DOHH2 (cell line): ENCODE measurements at regions not wholly inside any gene's neighbourhood (a gene's known extent, or its start where the extent isn't known, plus 50 kb on each side); places are given as distances from the start of the nearest gene placed in this dataset.

Experiments
- H3F3A ChIP-seq: fragments of 200-600 bp; sonication (generic), shearing (Covaris generic); 2 replicates; pipeline ENCODE4 v1.6.0; 2016; ENCODE audit warnings: antibody characterized with exemption, mild to moderate bottlenecking; ENCODE audit not compliant: control insufficient read depth, insufficient read depth
- H3K27ac ChIP-seq: fragments of 200-600 bp; sonication (generic); 2 replicates; pipeline ENCODE4 v1.5.1; 2014; ENCODE audit warnings: low read depth, mild to moderate bottlenecking, low read length, moderate library complexity
- H3K27me3 ChIP-seq: fragments of 200-600 bp; sonication (generic); 2 replicates; pipeline ENCODE4 v1.6.1; 2014; ENCODE audit warnings: mild to moderate bottlenecking, low read length, mixed read lengths; ENCODE audit not compliant: control insufficient read depth
- H3K36me3 ChIP-seq: fragments of 200-600 bp; sonication (generic); 2 replicates; pipeline ENCODE4 v1.6.1; 2014; ENCODE audit warnings: mild to moderate bottlenecking, low read length, moderate library complexity, mixed read lengths; ENCODE audit not compliant: control insufficient read depth
- H3K4me1 ChIP-seq: fragments of 200-600 bp; sonication (generic); 2 replicates; pipeline ENCODE4 v1.6.1; 2014; ENCODE audit warnings: mild to moderate bottlenecking, low read length, mixed read lengths; ENCODE audit not compliant: control insufficient read depth
- H3K4me2 ChIP-seq: fragments of 200-600 bp; sonication (generic); 2 replicates; pipeline ENCODE4 v1.6.0; 2014; ENCODE audit warnings: mild to moderate bottlenecking, low read length, moderate library complexity
- H3K4me3 ChIP-seq: fragments of 200-600 bp; sonication (generic); 2 replicates; pipeline ENCODE4 v1.5.1; 2014; ENCODE audit warnings: mild to moderate bottlenecking, low read length, mixed read lengths
- H3K79me2 ChIP-seq: fragments of 200-600 bp; sonication (generic); 2 replicates; pipeline ENCODE4 v1.6.1; 2014; ENCODE audit warnings: mild to moderate bottlenecking, low read length, mixed read lengths; ENCODE audit not compliant: control insufficient read depth
- H3K9me2 ChIP-seq: fragments of 200-600 bp; sonication (generic); replicated peaks from 2 replicates; pipeline ENCODE4 v1.6.1; 2014; ENCODE audit warnings: mild to moderate bottlenecking, low read length, mixed read lengths; ENCODE audit not compliant: control insufficient read depth
- H3K9me3 ChIP-seq: fragments of 200-600 bp; sonication (generic); 2 replicates; pipeline ENCODE4 v1.6.1; 2014; ENCODE audit warnings: antibody characterized with exemption, low read length, mixed read lengths; ENCODE audit not compliant: control insufficient read depth, insufficient read depth
- H4K20me1 ChIP-seq: fragments of 200-600 bp; sonication (generic); 2 replicates; pipeline ENCODE4 v1.6.0; 2014; ENCODE audit warnings: low read depth, mild to moderate bottlenecking, antibody characterized with exemption, low read length, moderate library complexity; ENCODE audit not compliant: control insufficient read depth, insufficient read depth
- EZH2phosphoT487 ChIP-seq: fragments of 200-600 bp; sonication (generic); IDR thresholded peaks from 2 replicates; pipeline ENCODE4 v1.6.1; 2017; ENCODE audit warnings: borderline replicate concordance, mild to moderate bottlenecking, antibody characterized with exemption, low read length, moderate library complexity, mixed read lengths
- TF ChIP-seq, protein P1 (sequence below): fragments of 200-600 bp; sonication (generic); IDR thresholded peaks from one replicate; pipeline ENCODE4 v1.5.1; 2014; ENCODE audit warnings: antibody characterized with exemption, mild to moderate bottlenecking, low read depth, low read length; ENCODE audit not compliant: poor library complexity, severe bottlenecking

DNA sequence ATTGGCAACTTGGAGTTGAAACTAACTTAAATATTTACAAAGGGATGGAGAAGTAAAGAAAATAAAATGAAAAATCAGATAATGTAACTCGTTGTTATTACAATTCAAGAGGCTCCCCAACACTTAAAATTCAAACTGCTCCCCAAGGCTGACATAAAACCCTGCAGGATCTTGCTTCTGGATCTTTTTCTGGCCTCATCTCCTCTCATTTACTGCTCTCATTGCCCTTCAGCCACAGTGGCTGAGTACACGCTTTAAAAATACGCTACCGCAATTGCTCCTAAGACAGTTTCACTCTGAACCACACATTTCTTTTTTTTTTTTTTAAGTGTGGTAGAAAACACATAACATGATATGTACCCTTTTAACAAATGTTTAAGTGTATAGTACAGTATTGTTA lies 718.1 kb upstream of the ANO3 start:
- H4K20me1 ChIP-seq, result no peaks in the 10 kb centered on the region
- H3K4me2 ChIP-seq, result no peak overlapping the region
- no peak for TF ChIP-seq EZH2phosphoT487
- TF ChIP-seq, protein P1, sequence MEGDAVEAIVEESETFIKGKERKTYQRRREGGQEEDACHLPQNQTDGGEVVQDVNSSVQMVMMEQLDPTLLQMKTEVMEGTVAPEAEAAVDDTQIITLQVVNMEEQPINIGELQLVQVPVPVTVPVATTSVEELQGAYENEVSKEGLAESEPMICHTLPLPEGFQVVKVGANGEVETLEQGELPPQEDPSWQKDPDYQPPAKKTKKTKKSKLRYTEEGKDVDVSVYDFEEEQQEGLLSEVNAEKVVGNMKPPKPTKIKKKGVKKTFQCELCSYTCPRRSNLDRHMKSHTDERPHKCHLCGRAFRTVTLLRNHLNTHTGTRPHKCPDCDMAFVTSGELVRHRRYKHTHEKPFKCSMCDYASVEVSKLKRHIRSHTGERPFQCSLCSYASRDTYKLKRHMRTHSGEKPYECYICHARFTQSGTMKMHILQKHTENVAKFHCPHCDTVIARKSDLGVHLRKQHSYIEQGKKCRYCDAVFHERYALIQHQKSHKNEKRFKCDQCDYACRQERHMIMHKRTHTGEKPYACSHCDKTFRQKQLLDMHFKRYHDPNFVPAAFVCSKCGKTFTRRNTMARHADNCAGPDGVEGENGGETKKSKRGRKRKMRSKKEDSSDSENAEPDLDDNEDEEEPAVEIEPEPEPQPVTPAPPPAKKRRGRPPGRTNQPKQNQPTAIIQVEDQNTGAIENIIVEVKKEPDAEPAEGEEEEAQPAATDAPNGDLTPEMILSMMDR, result no peak
- no peaks in the 10 kb centered on the region for H3K4me1 ChIP-seq
- no peaks in the 10 kb centered on the region for H3K36me3 ChIP-seq
- no peaks in the 10 kb centered on the region for H3K27me3 ChIP-seq
- no peaks in the 10 kb centered on the region for H3K79me2 ChIP-seq
- no peak overlapping the region for H3K27ac ChIP-seq
- H3F3A ChIP-seq, result no peaks in the 10 kb centered on the region
- no peaks in the 10 kb centered on the region for H3K9me2 ChIP-seq
- H3K4me3 ChIP-seq, result no peak overlapping the region
- no peaks in the 10 kb centered on the region for H3K9me3 ChIP-seq

DNA sequence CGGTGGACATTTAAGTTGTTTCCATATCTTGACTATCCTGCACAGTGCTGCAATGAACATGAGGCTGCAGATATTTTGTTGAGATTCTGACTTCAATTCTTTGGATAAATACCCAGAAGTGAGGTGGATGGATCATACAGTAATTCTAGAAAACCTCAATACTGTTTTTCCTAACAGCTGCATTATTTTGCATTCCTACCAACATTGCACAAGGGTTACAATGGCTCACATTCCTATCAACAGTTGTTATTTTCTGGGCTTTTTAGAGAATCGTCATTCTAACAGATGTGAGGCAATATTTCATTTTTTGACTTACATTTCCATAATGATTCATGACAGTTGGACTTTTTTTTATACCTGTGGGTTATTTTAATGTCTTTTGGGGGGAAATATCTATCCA lies 716.9 kb upstream of the ANO3 start:
- Histone ChIP-seq H3F3A (no peaks in the 10 kb centered on the region), H3K27me3 (no peaks in the 10 kb centered on the region), H3K79me2 (no peaks in the 10 kb centered on the region), H4K20me1 (no peaks in the 10 kb centered on the region), H3K27ac (no peak overlapping the region), H3K36me3 (no peaks in the 10 kb centered on the region), H3K4me1 (no peaks in the 10 kb centered on the region), H3K9me3 (no peaks in the 10 kb centered on the region), H3K9me2 (no peaks in the 10 kb centered on the region), H3K4me3 (no peak overlapping the region), H3K4me2 (no peak overlapping the region)
- TF ChIP-seq, protein P1, result no peak
- no peak for TF ChIP-seq EZH2phosphoT487

DNA sequence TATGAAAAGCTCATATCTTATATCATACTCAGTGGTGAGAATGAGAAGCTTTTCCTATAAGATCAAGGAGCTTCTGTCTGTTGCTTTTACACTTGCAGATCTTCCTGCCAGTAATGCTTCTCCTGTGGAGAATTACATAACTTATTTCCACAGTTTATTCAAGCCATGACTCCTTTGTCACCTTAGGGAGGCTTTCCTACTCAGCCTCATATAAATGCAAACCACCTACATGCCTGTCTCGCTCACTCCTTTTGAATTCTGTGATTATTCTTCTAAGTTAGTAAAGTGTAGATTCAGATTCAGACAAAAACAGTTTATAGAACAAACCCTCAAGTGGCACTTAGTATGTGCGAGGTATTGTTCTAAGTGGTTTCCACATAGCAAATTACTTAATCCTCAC lies 716.1 kb upstream of the ANO3 start:
- Histone ChIP-seq H3K27me3 (no peaks in the 10 kb centered on the region), H3K4me1 (no peaks in the 10 kb centered on the region), H3K27ac (no peak overlapping the region), H3K9me2 (no peaks in the 10 kb centered on the region), H3K4me2 (no peak overlapping the region), H3K36me3 (no peaks in the 10 kb centered on the region), H4K20me1 (no peaks in the 10 kb centered on the region), H3F3A (no peaks in the 10 kb centered on the region), H3K79me2 (no peaks in the 10 kb centered on the region), H3K9me3 (no peaks in the 10 kb centered on the region), H3K4me3 (no peak overlapping the region)
- TF ChIP-seq EZH2phosphoT487, result no peak
- TF ChIP-seq, protein P1, result no peak

DNA sequence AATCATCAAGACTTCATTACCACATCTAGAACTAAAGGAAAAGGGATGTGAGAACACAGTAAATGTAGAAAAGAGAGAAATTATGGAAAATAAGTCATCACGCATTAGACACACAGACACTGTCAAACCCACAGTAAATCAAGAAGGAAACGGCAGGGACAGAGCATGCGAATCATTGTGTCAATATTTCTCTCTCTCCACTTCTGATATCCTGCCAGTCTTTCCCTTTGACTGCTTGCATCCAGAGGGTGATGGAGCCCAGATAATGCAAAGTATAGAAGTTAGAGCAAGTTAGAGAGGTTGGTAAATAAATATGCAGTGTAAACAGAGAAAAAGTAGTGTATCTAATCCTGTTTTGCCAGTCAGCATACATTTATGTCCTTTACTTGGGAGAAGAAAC lies 706.8 kb upstream of the ANO3 start:
- no peaks in the 10 kb centered on the region for H3F3A ChIP-seq
- no peak for TF ChIP-seq EZH2phosphoT487
- TF ChIP-seq, protein P1, result no peak
- H4K20me1 ChIP-seq, result no peaks in the 10 kb centered on the region
- no peak overlapping the region for H3K4me2 ChIP-seq
- H3K9me3 ChIP-seq, result no peaks in the 10 kb centered on the region
- H3K4me1 ChIP-seq, result no peaks in the 10 kb centered on the region
- no peak overlapping the region for H3K27ac ChIP-seq
- no peaks in the 10 kb centered on the region for H3K36me3 ChIP-seq
- no peaks in the 10 kb centered on the region for H3K27me3 ChIP-seq
- H3K9me2 ChIP-seq, result no peaks in the 10 kb centered on the region
- no peak overlapping the region for H3K4me3 ChIP-seq
- no peaks in the 10 kb centered on the region for H3K79me2 ChIP-seq
